Astrocyte (in vitro differentiated cells and primary cell): ENCODE measurements at regions not wholly inside any gene's neighbourhood (a gene's known extent, or its start where the extent isn't known, plus 50 kb on each side); places are given as distances from the start of the nearest gene placed in this dataset.

Source experiments
- DNase-seq: peaks from one replicate; pipeline ENCODE4 v3.0.0-alpha.2; 2010; ENCODE audit warnings: low read depth
- FAIRE-seq: peaks from 2 replicates; lab custom pipeline; 2011; peaks lifted over from hg19 to GRCh38; lab: Jason Lieb, UNC
- H2AFZ ChIP-seq: 2 replicates; pipeline ENCODE4 v1.6.0; 2012; ENCODE audit warnings: low read depth, low read length, inconsistent platforms
- H3K27ac ChIP-seq: 2 replicates; pipeline ENCODE4 v1.5.1; 2011; ENCODE audit warnings: low read depth, low read length, inconsistent platforms
- H3K27me3 ChIP-seq: 2 replicates; pipeline ENCODE4 v1.6.0; 2011; ENCODE audit warnings: low read length, inconsistent platforms; ENCODE audit not compliant: insufficient read depth
- H3K36me3 ChIP-seq: 2 replicates; pipeline ENCODE4 v1.5.1; 2011; ENCODE audit warnings: low read length, inconsistent platforms; ENCODE audit not compliant: insufficient read depth
- H3K4me1 ChIP-seq: 2 replicates; pipeline ENCODE4 v1.5.1; 2011; ENCODE audit warnings: low read length, inconsistent platforms; ENCODE audit not compliant: insufficient read depth
- H3K4me2 ChIP-seq: 2 replicates; pipeline ENCODE4 v1.6.0; 2012; ENCODE audit warnings: low read length, inconsistent platforms
- H3K4me3 ChIP-seq: 2 replicates; pipeline ENCODE4 v1.5.1; 2011; ENCODE audit warnings: low read depth, mild to moderate bottlenecking, low read length, inconsistent platforms; ENCODE audit not compliant: insufficient read depth
- H3K79me2 ChIP-seq: 2 replicates; pipeline ENCODE4 v1.6.0; 2012; ENCODE audit warnings: mild to moderate bottlenecking, low read length, inconsistent platforms; ENCODE audit not compliant: insufficient read depth
- H3K9ac ChIP-seq: 2 replicates; pipeline ENCODE4 v1.6.0; 2012; ENCODE audit warnings: mild to moderate bottlenecking, low read length, inconsistent platforms
- H3K9me3 ChIP-seq: 2 replicates; pipeline ENCODE4 v1.5.1; 2012; ENCODE audit warnings: low read depth, mild to moderate bottlenecking, low read length, inconsistent platforms; ENCODE audit not compliant: insufficient read depth
- H4K20me1 ChIP-seq: 2 replicates; pipeline ENCODE4 v1.6.0; 2012; ENCODE audit warnings: low read length, inconsistent platforms; ENCODE audit not compliant: insufficient read depth
- H3K27ac Mint-ChIP-seq: one replicate; pipeline ENCODE4 v1.8.0; 2021; ENCODE audit warnings: mild to moderate bottlenecking, mixed read lengths; ENCODE audit not compliant: unreplicated experiment
- H3K27me3 Mint-ChIP-seq: one replicate; pipeline ENCODE4 v1.8.0; 2021; ENCODE audit warnings: low read depth, mixed read lengths; ENCODE audit not compliant: unreplicated experiment
- H3K36me3 Mint-ChIP-seq: one replicate; pipeline ENCODE4 v1.8.0; 2021; ENCODE audit warnings: low read depth, mixed read lengths; ENCODE audit not compliant: unreplicated experiment
- H3K4me1 Mint-ChIP-seq: one replicate; pipeline ENCODE4 v1.8.0; 2021; ENCODE audit warnings: low read depth, mixed read lengths; ENCODE audit not compliant: unreplicated experiment
- H3K4me3 Mint-ChIP-seq: one replicate; pipeline ENCODE4 v1.8.0; 2021; ENCODE audit warnings: mild to moderate bottlenecking, moderate library complexity, mixed read lengths; ENCODE audit not compliant: unreplicated experiment
- H3K9me3 Mint-ChIP-seq: one replicate; pipeline ENCODE4 v1.8.0; 2021; ENCODE audit warnings: mild to moderate bottlenecking, mixed read lengths; ENCODE audit not compliant: unreplicated experiment
- CTCF ChIP-seq: IDR thresholded peaks from 2 replicates; pipeline ENCODE4 v1.5.1; 2011; ENCODE audit warnings: low read depth, mild to moderate bottlenecking, inconsistent platforms, low read length, moderate library complexity; ENCODE audit not compliant: insufficient read depth
- EZH2 ChIP-seq: IDR thresholded peaks from 2 replicates; pipeline ENCODE4 v1.6.1; 2012; ENCODE audit warnings: mild to moderate bottlenecking, low read length, inconsistent platforms; ENCODE audit not compliant: insufficient read depth

- Histone ChIP-seq H3K9ac (no peak overlapping the region), H3K36me3 (no peaks in the 10 kb centered on the region), H3K4me1 (no peaks in the 10 kb centered on the region), H3K9me3 (no peaks in the 10 kb centered on the region), H3K4me2 (no peak overlapping the region), H4K20me1 (no peaks in the 10 kb centered on the region), H3K4me3 (no peak overlapping the region), H3K27ac (no peak overlapping the region), H3K27me3 (no peaks in the 10 kb centered on the region), H3K79me2 (no peaks in the 10 kb centered on the region), H2AFZ (no peak overlapping the region)
- TF ChIP-seq CTCF (no peak), EZH2 (no peak)
- Mint-ChIP-seq H3K4me1 (no peaks in the 10 kb centered on the region), H3K4me3 (peak overlapping the region; percentile 34), H3K36me3 (no peaks in the 10 kb centered on the region), H3K27ac (no peak overlapping the region), H3K27me3 (peaks cover 25% of the 10 kb centered on the region), H3K9me3 (peaks cover 2% of the 10 kb centered on the region)
- DNase-seq: no peak
- FAIRE-seq: no peak
Measured at GRCh38 chr19:40932008-40932959, 50.3 kb upstream of the CYP2A7 start.
